Endodermal cell (in vitro differentiated cells): ENCODE measurements at regions not wholly inside any gene's neighbourhood (a gene's known extent, or its start where the extent isn't known, plus 50 kb on each side); places are given as distances from the start of the nearest gene placed in this dataset.

Experiments used
- DNase-seq: peaks from one replicate; pipeline ENCODE4 v3.0.0-alpha.2; 2017
- H3K27ac ChIP-seq: 2 replicates; pipeline ENCODE4 v1.5.1; 2013; ENCODE audit warnings: mild to moderate bottlenecking, low read depth, low read length, moderate library complexity
- H3K27me3 ChIP-seq: 2 replicates; pipeline ENCODE4 v1.6.1; 2013; ENCODE audit warnings: mild to moderate bottlenecking, low read length, moderate library complexity; ENCODE audit not compliant: insufficient read depth, control insufficient read depth, poor library complexity, severe bottlenecking
- H3K36me3 ChIP-seq: 2 replicates; pipeline ENCODE4 v1.7.0; 2013; ENCODE audit warnings: mild to moderate bottlenecking, low read length, moderate library complexity; ENCODE audit not compliant: control insufficient read depth, insufficient read depth
- H3K4me1 ChIP-seq: one replicate; pipeline ENCODE4 v1.7.0; 2013; ENCODE audit warnings: low read length; ENCODE audit not compliant: control insufficient read depth, insufficient read depth
- H3K4me3 ChIP-seq: 2 replicates; pipeline ENCODE4 v1.5.1; 2013; ENCODE audit warnings: mild to moderate bottlenecking, low read length, moderate library complexity
- H3K9ac ChIP-seq: 2 replicates; pipeline ENCODE4 v1.6.1; 2013; ENCODE audit warnings: mild to moderate bottlenecking, low read length, moderate library complexity; ENCODE audit not compliant: poor library complexity, severe bottlenecking; ENCODE audit errors: extremely low read depth
- H3K9me3 ChIP-seq: 2 replicates; pipeline ENCODE4 v1.6.1; 2013; ENCODE audit warnings: mild to moderate bottlenecking, low read length, moderate library complexity; ENCODE audit not compliant: control insufficient read depth
- H3K27ac Mint-ChIP-seq: 2 replicates; pipeline ENCODE4 v1.8.0; 2020; ENCODE audit warnings: mixed read lengths
- H3K27me3 Mint-ChIP-seq: 2 replicates; pipeline ENCODE4 v1.8.0; 2021; ENCODE audit warnings: mild to moderate bottlenecking, mixed read lengths; ENCODE audit not compliant: insufficient read depth
- H3K36me3 Mint-ChIP-seq: 2 replicates; pipeline ENCODE4 v1.8.0; 2020; ENCODE audit warnings: low read depth, mixed read lengths
- H3K4me1 Mint-ChIP-seq: 2 replicates; pipeline ENCODE4 v1.8.0; 2020; ENCODE audit warnings: mixed read lengths
- H3K4me3 Mint-ChIP-seq: 2 replicates; pipeline ENCODE4 v1.8.0; 2020; ENCODE audit warnings: mild to moderate bottlenecking, moderate library complexity, mixed read lengths
- H3K9me3 Mint-ChIP-seq: 2 replicates; pipeline ENCODE4 v1.8.0; 2020; ENCODE audit warnings: mild to moderate bottlenecking, mixed read lengths
- WGBS, 2 experiments: methylation state at CpG; one replicate each; pipeline versions ENCODE4 v1.1.5 to v1.1.7; 2013; ENCODE audit warnings: missing lambda C conversion rate in 2 of 2, mixed read lengths in 1 of 2; ENCODE audit not compliant: insufficient coverage in 1 of 2, insufficient read length in 1 of 2; 5-methylcytosine and 5-hydroxymethylcytosine counted together
- TF ChIP-seq, protein P1 (sequence below): fragments of 200-600 bp; sonication (generic); conservative IDR thresholded peaks from 2 replicates; pipeline ENCODE4 v1.5.0; 2021; ENCODE audit warnings: antibody characterized with exemption, mild to moderate bottlenecking

- no peak overlapping the region for H3K27ac ChIP-seq
- H3K4me1 ChIP-seq: no peaks in the 10 kb centered on the region
- Mint-ChIP-seq H3K36me3 (no peaks in the 10 kb centered on the region), H3K27ac (no peak overlapping the region), H3K9me3 (peaks cover 5% of the 10 kb centered on the region), H3K27me3 (no peaks in the 10 kb centered on the region), H3K4me1 (no peaks in the 10 kb centered on the region), H3K4me3 (no peak overlapping the region)
- H3K9ac ChIP-seq: no peak overlapping the region
- no peak overlapping the region for H3K4me3 ChIP-seq
- no peaks in the 10 kb centered on the region for H3K27me3 ChIP-seq
- TF ChIP-seq, protein P1, sequence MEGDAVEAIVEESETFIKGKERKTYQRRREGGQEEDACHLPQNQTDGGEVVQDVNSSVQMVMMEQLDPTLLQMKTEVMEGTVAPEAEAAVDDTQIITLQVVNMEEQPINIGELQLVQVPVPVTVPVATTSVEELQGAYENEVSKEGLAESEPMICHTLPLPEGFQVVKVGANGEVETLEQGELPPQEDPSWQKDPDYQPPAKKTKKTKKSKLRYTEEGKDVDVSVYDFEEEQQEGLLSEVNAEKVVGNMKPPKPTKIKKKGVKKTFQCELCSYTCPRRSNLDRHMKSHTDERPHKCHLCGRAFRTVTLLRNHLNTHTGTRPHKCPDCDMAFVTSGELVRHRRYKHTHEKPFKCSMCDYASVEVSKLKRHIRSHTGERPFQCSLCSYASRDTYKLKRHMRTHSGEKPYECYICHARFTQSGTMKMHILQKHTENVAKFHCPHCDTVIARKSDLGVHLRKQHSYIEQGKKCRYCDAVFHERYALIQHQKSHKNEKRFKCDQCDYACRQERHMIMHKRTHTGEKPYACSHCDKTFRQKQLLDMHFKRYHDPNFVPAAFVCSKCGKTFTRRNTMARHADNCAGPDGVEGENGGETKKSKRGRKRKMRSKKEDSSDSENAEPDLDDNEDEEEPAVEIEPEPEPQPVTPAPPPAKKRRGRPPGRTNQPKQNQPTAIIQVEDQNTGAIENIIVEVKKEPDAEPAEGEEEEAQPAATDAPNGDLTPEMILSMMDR: no peak
- peaks cover 11% of the 10 kb centered on the region for H3K9me3 ChIP-seq
- DNase-seq: no peak
- H3K36me3 ChIP-seq: no peaks in the 10 kb centered on the region
- 96 to 100% methylated on average over 1 to 3 of the region's 3 CpGs for WGBS, 2 experiments
Measured at GRCh38 chr4:28890949-28891775, 1829.0 kb upstream of the PCDH7 start.

DNA sequence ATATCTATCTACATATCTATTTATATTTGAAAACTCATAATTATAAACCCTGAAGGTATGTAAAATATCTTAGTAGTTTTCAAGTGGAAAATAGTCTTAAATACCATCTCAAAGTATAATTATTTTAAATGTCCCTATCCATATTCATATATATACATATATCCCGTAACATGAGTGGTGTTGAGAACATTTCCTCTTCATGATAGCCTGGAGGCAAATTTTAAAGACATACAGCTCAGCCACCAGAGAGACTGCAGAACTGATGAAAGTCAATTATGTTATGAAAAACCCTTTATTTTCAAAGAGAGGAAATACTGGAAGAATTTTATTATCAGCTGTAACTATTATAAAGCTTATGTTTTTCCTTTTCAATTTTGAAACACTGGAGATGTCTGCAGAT is 1806.7 kb upstream of the PCDH7 start:
- no peaks in the 10 kb centered on the region for H3K4me1 ChIP-seq
- no peak for DNase-seq
- H3K36me3 Mint-ChIP-seq: no peaks in the 10 kb centered on the region
- no peak overlapping the region for H3K4me3 ChIP-seq
- no peak overlapping the region for H3K4me3 Mint-ChIP-seq
- no peak overlapping the region for H3K27ac Mint-ChIP-seq
- H3K27ac ChIP-seq: no peak overlapping the region
- H3K36me3 ChIP-seq: no peaks in the 10 kb centered on the region
- TF ChIP-seq, protein P1: no peak
- H3K27me3 ChIP-seq: no peaks in the 10 kb centered on the region
- H3K27me3 Mint-ChIP-seq: no peaks in the 10 kb centered on the region
- 100% methylated on average over 1 of the region's 1 CpG; no CpG with 5 or more reads in 1 of the 2 experiments for WGBS, 2 experiments
- no peaks in the 10 kb centered on the region for H3K9me3 Mint-ChIP-seq
- no peaks in the 10 kb centered on the region for H3K9me3 ChIP-seq
- no peak overlapping the region for H3K9ac ChIP-seq
- no peaks in the 10 kb centered on the region for H3K4me1 Mint-ChIP-seq

- Histone ChIP-seq H3K27me3 (no peaks in the 10 kb centered on the region), H3K27ac (no peak overlapping the region), H3K36me3 (no peaks in the 10 kb centered on the region), H3K4me1 (no peaks in the 10 kb centered on the region), H3K4me3 (no peak overlapping the region), H3K9ac (no peak overlapping the region), H3K9me3 (no peaks in the 10 kb centered on the region)
- Mint-ChIP-seq H3K4me3 (no peak overlapping the region), H3K27me3 (no peaks in the 10 kb centered on the region), H3K27ac (no peak overlapping the region), H3K36me3 (no peaks in the 10 kb centered on the region), H3K9me3 (no peaks in the 10 kb centered on the region), H3K4me1 (no peaks in the 10 kb centered on the region)
- 91 to 100% methylated on average over 2 of the region's 2 CpGs for WGBS, 2 experiments
- no peak for DNase-seq
- TF ChIP-seq, protein P1: no peak
Measured at GRCh38 chr4:28916585-28916984, 1803.6 kb upstream of the PCDH7 start.
